ENCODE measurements at regions not wholly inside any gene's neighbourhood (a gene's known extent, or its start where the extent isn't known, plus 50 kb on each side); places are given as distances from the start of the nearest gene placed in this dataset.

GRCh38 chrX:144334577-144334976 is 450.7 kb downstream of the UBE2NL start:
- no peak overlapping the region for H3K27ac ChIP-seq (ENCODE audit: low read length in 2 of 2)
- H3K9me3 ChIP-seq (ENCODE audit: control extremely low read depth in 1 of 3, control insufficient read depth in 2 of 3, insufficient read depth in 1 of 3, low read length in 2 of 3): peaks cover 0 to 2% (median 0%) of the 10 kb centered on the region in 3 donors
- no peak overlapping the region for H2AFZ ChIP-seq (ENCODE audit: insufficient read depth, low read depth, low read length, poor library complexity, severe bottlenecking)
- DNase-seq (no peak), ATAC-seq (ENCODE audit: low read depth) (no peak)
- Mint-ChIP-seq H3K4me1 (no peaks in the 10 kb centered on the region), H3K27me3 (no peaks in the 10 kb centered on the region), H3K27ac (no peak overlapping the region), H3K4me3 (no peak overlapping the region), H3K9me3 (ENCODE audit: insufficient read depth) (peaks cover 3% of the 10 kb centered on the region)
- no peaks in the 10 kb centered on the region for H4K20me1 ChIP-seq (ENCODE audit: control insufficient read depth, insufficient read depth, low read length, poor library complexity, severe bottlenecking)
- intact Hi-C loops (cut with micrococcal nuclease): no loop called here
- H3K4me1 ChIP-seq (ENCODE audit: control insufficient read depth in 2 of 2, insufficient read depth in 2 of 2, low read length in 2 of 2): no peaks in the 10 kb centered on the region
- WGBS (ENCODE audit: insufficient coverage): no CpG with 5 or more reads among the region's 13 CpGs
- H3K79me2 ChIP-seq (ENCODE audit: control insufficient read depth, insufficient read depth, low read length): no peaks in the 10 kb centered on the region
- H3K9ac ChIP-seq (ENCODE audit: low read length): no peak overlapping the region
- H3K4me3 ChIP-seq (ENCODE audit: control extremely low read depth in 1 of 5, extremely low read depth in 1 of 5, insufficient read depth in 1 of 5, low read depth in 2 of 5, low read length in 4 of 5): no peak overlapping the region
- ChIA-PET CTCF (no interaction called here), POLR2A (no interaction called here)
- no peak overlapping the region for H3K4me2 ChIP-seq (replicated peaks; ENCODE audit: low read depth, low read length, poor library complexity, severe bottlenecking)
- no peaks in the 10 kb centered on the region for H3K27me3 ChIP-seq (replicated peaks in 1 of 4; ENCODE audit: control extremely low read depth in 1 of 4, control insufficient read depth in 3 of 4, insufficient read depth in 4 of 4, low read length in 3 of 4)
- H3K36me3 ChIP-seq (replicated peaks in 1 of 2; ENCODE audit: control extremely low read depth in 1 of 2, control insufficient read depth in 1 of 2, extremely low read depth in 1 of 2, insufficient read depth in 2 of 2, low read length in 1 of 2): no peaks in the 10 kb centered on the region
- TF ChIP-seq EZH2 (IDR thresholded peaks at IDR 0.05; ENCODE audit: borderline replicate concordance, insufficient read depth, low read depth, low read length, poor library complexity, severe bottlenecking): no peak
- no peak for TF ChIP-seq CTCF (IDR thresholded peaks at IDR 0.05)

GRCh38 chrX:144335402-144335801 is 451.5 kb downstream of the UBE2NL start:
- peaks cover 0 to 2% (median 0%) of the 10 kb centered on the region in 3 donors for H3K9me3 ChIP-seq (ENCODE audit: control extremely low read depth in 1 of 3, control insufficient read depth in 2 of 3, insufficient read depth in 1 of 3, low read length in 2 of 3)
- no peak overlapping the region for H2AFZ ChIP-seq (ENCODE audit: insufficient read depth, low read depth, low read length, poor library complexity, severe bottlenecking)
- H3K4me1 ChIP-seq (ENCODE audit: control insufficient read depth in 2 of 2, insufficient read depth in 2 of 2, low read length in 2 of 2): no peaks in the 10 kb centered on the region
- intact Hi-C loops (cut with micrococcal nuclease): no loop called here
- ATAC-seq (ENCODE audit: low read depth) (no peak), DNase-seq (no peak)
- TF ChIP-seq EZH2 (IDR thresholded peaks at IDR 0.05; ENCODE audit: borderline replicate concordance, insufficient read depth, low read depth, low read length, poor library complexity, severe bottlenecking): no peak
- no peak for TF ChIP-seq CTCF (IDR thresholded peaks at IDR 0.05)
- H3K4me2 ChIP-seq (replicated peaks; ENCODE audit: low read depth, low read length, poor library complexity, severe bottlenecking): no peak overlapping the region
- H3K27me3 Mint-ChIP-seq: no peaks in the 10 kb centered on the region
- H3K4me3 ChIP-seq (ENCODE audit: control extremely low read depth in 1 of 5, extremely low read depth in 1 of 5, insufficient read depth in 1 of 5, low read depth in 2 of 5, low read length in 4 of 5): no peak overlapping the region
- no peak overlapping the region for H3K27ac Mint-ChIP-seq
- H3K9ac ChIP-seq (ENCODE audit: low read length): no peak overlapping the region
- CTCF ChIA-PET: no interaction called here
- POLR2A ChIA-PET: no interaction called here
- H3K4me3 Mint-ChIP-seq: no peak overlapping the region
- peaks cover 3% of the 10 kb centered on the region for H3K9me3 Mint-ChIP-seq (ENCODE audit: insufficient read depth)
- no peaks in the 10 kb centered on the region for H3K36me3 ChIP-seq (replicated peaks in 1 of 2; ENCODE audit: control extremely low read depth in 1 of 2, control insufficient read depth in 1 of 2, extremely low read depth in 1 of 2, insufficient read depth in 2 of 2, low read length in 1 of 2)
- no peaks in the 10 kb centered on the region for H3K4me1 Mint-ChIP-seq
- no CpG with 5 or more reads among the region's 6 CpGs for WGBS (ENCODE audit: insufficient coverage)
- no peak overlapping the region for H3K27ac ChIP-seq (ENCODE audit: low read length in 2 of 2)
- H4K20me1 ChIP-seq (ENCODE audit: control insufficient read depth, insufficient read depth, low read length, poor library complexity, severe bottlenecking): no peaks in the 10 kb centered on the region
- no peaks in the 10 kb centered on the region for H3K27me3 ChIP-seq (replicated peaks in 1 of 4; ENCODE audit: control extremely low read depth in 1 of 4, control insufficient read depth in 3 of 4, insufficient read depth in 4 of 4, low read length in 3 of 4)
- H3K79me2 ChIP-seq (ENCODE audit: control insufficient read depth, insufficient read depth, low read length): no peaks in the 10 kb centered on the region

Measured in B cell (primary cell).